Activated CD8-positive, alpha-beta memory T cell treated with anti-CD3 and anti-CD28 coated beads for 36 hours (primary cell): ENCODE measurements at regions not wholly inside any gene's neighbourhood (a gene's known extent, or its start where the extent isn't known, plus 50 kb on each side); places are given as distances from the start of the nearest gene placed in this dataset.

Experiments used
- CTCF ChIA-PET: fragments of 350-600 bp; sonication (Branson Sonifier 250); formaldehyde crosslinking; loops from one replicate; lab custom pipeline; 2021; ENCODE audit warnings: antibody characterized with exemption; lab: Charles Lee
- POLR2A ChIA-PET: fragments of 350-600 bp; sonication (Branson Sonifier 250); formaldehyde crosslinking; loops from one replicate; lab custom pipeline; 2021; ENCODE audit warnings: antibody characterized with exemption; lab: Charles Lee

- ChIA-PET POLR2A (no interaction called here), CTCF (no interaction called here)
These were observed 123.5 kb upstream of the SPDL1 start for GRCh38 chr5:169460123-169460522.

GRCh38 chr5:169458221-169458620, 125.4 kb upstream of the SPDL1 start:
- CTCF ChIA-PET, result no interaction called here

DNA sequence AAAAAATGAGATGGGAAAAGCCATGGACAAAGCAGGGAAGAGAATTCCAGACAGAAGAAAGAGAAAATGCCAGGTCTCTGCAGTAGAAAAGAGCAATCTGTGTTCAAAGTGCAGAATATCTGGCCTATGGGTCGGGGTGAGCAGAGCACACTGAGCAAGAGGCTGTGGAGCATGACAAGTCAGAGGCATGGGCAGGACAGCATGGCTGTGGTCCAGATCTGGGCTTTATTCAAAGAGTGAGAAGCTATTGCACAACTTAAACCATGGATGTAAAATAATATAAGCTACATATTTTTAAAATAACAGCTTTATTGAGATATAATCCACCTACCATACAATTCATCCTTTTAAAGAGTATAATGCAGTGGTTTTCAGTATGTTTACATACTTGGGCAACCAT, 133.1 kb upstream of the SPDL1 start:
- POLR2A ChIA-PET, result no interaction called here
- CTCF ChIA-PET, result no interaction called here

More at GRCh38 chr5:169458221-169458620, 125.4 kb upstream of the SPDL1 start:
- POLR2A ChIA-PET, result no interaction called here

DNA sequence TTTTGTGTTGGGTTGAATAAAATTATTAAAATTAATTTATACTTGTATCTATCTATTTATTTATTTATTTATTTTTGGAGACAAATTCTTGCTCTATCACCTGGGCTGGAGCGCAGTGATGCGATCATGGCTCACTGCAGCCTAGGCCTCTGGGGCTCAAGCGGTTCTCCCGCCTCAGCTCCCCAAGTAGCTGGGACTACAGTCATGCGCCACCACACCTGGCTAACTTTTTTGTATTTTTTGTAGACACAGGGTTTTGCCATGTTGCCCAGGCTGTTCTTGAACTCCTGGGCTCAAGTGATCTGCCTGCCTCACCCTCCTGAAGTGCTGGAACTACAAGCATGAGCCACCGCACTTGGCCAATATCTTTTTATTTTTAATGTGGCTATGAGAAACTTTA, 134.7 kb upstream of the SPDL1 start:
- CTCF ChIA-PET, result no interaction called here
- POLR2A ChIA-PET, result no interaction called here

GRCh38 chr5:169445191-169445590, 138.4 kb upstream of the SPDL1 start:
- CTCF ChIA-PET, result no interaction called here
- POLR2A ChIA-PET, result no interaction called here

DNA sequence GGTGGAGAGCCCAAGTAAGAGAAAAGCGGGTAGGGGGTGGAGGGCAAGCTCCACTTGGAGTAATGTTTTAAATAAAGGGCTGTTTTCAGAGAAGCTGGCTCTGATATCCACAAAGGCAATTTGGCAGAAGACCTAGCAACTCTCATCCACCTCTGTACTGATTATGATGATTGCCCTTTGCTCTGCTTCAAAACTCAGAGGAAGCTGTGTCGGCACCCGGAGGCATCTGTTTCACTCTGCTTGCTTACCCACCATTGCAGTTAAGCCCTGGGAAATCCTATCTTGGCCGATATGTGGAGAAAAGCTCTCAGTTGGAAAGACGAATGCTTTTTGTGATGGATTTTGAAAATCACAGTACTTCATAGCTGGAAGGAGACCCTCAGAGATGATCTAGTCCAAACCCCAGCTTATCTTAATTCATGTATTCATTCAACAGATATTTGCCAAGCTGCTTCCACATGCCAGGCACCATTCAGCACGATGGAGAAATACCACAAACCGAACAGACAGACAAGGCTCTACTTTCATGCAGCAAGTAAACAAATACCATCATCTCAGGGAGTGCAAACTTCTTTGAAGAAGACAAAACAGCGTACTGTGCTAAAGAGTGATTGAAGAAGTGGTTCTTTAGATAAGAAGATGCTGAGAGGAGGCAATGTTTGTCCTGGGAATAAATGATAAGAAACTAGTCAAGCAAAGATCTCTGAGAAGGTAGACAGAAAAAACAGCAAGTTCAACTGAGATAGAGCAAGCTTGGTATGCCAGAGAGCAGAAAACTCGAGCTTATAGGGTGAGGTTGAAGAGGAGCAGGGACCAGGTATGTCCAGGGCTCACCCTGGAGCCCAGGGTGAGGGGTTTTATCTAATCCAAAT, 140.4 kb upstream of the SPDL1 start:
- CTCF ChIA-PET, result no interaction called here

GRCh38 chr5:169442403-169442874, 141.1 kb upstream of the SPDL1 start:
- ChIA-PET POLR2A (no interaction called here), CTCF (no interaction called here)

More for the DNA sequence above, 140.4 kb upstream of the SPDL1 start:
- POLR2A ChIA-PET, result no interaction called here

- POLR2A ChIA-PET, result no interaction called here
- CTCF ChIA-PET, result no interaction called here
These were observed 139.3 kb upstream of the SLIT3 start for GRCh38 chr5:169440107-169440705.

GRCh38 chr5:169439362-169439761, 138.4 kb upstream of the SLIT3 start:
- POLR2A ChIA-PET, result no interaction called here
- CTCF ChIA-PET, result no interaction called here

DNA sequence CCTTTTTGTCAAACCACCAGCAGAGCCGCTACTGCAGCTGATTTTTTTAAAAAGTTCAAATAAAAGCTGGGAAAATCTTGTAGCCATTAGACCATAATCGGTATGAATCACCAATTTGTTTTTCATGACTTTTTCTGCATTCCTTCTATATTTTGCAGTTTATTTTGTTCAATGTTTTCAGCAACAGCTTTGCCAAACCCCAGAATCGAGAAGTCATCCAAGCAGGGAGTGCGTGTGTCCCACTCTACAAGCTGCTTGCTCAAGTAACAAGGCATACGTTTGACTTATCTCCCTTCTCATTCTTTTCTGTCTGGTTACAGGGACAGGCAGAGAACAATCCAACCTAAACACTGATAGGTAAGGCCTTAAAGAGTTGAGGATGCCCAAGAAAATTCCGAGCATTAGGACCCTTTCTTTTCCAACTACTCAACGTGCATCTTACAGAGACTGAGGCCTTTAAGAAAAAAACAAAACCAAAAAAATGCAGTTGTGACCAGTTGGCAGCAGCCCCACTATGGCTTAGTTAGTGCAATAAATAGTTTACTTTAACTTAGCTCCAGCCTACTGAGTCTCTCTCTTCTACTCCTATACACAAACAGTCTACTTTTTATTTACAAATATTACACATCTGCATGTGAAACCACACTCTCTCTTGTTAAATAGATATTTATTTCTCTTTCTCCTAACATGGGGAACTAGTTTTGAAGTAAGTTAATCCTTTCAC, 134.7 kb upstream of the SLIT3 start:
- ChIA-PET CTCF (no interaction called here), POLR2A (no interaction called here)

GRCh38 chr5:169433221-169433651, 132.3 kb upstream of the SLIT3 start:
- ChIA-PET CTCF (no interaction called here), POLR2A (no interaction called here)

DNA sequence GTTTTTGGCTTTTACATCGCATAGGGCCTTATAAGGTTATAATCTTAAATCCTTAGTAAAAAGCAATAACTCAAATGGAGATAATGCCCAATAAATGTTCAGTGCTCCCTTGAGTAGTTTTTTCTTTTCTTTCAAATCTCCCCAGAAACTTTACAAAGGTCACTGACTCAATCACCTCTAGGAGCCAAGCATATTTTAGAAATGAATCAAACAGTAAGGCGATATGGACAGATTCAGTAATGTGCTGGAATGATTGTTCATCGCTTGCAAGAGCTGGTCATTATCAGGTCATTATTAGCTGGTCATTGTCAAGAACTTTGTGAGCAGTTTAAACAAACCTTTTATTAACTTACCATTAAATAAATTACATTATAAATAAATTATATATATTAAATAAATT, 130.4 kb upstream of the SLIT3 start:
- CTCF ChIA-PET, result no interaction called here
- POLR2A ChIA-PET, result no interaction called here

DNA sequence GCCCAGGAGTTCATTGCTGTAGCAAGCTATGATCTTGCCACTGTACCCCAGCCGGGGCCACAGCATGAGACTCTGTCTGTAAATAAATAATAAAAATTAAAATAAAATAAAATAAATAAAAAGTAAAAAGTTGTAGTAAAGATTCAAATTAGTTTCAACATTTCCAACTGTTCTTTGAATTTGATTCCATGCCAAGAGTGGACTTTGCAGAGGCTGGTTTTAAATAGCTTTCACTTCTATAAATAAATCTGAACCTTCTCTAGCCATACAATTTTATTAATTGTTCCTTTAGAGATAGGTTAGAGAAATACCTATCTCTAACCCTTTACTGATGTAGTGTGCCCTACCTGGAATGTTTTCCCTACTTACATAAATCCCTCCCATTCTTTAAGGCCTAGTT, 129.7 kb upstream of the SLIT3 start:
- ChIA-PET POLR2A (no interaction called here), CTCF (no interaction called here)

DNA sequence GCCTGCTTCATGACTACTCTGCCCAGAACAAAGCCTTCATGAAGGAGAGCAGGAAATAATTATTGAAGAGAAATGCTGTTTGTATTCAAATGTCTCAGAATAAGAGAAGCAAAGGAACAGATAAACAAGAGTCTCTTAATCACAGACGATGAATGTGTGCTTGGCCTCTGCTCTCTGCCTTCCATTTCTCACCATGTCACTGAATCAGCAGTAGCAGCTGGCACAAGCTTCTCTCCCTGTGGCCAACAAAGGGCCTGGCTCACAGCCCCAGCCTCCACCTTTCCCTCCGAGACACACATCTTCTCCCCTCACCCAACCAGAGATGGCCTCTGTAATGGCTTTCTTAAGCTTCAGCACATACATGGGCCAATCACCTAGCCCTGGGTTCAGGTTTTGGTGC, 128.1 kb upstream of the SLIT3 start:
- ChIA-PET POLR2A (no interaction called here), CTCF (no interaction called here)

GRCh38 chr5:169426784-169427183, 125.8 kb upstream of the SLIT3 start:
- CTCF ChIA-PET, result no interaction called here
- POLR2A ChIA-PET, result no interaction called here

DNA sequence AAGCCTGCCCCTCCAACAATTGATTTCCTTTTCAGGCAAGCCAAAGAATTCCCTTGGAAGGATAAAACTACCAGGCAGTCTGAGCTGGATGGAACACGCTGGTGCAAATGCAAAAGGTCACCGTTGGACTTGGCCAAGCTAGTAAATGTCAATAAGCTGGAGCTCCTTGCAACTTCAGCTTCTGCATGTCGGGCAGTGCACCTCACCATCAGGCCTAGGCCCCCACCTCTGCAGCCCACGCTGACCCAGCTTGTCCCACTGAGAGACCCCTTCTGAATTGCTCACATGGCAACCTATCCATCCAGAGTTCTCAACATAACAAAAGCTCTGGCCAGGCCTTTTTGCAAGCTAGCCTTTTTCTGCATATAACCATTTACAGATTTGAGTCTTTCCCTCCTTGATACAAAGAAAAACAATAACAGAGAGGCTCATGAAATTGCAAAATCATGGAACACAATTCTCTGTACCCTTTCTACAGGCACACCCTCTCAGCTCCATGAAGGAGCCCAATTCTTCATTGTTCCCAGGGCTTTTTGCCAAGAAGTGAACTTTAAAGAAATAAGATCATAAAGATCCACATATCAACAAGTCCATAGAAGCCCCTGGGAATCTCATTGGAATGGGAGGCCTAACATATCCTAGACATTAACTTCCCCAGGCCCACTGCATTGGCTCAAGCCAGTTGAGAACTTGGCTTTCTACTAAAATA, 123.9 kb upstream of the SLIT3 start:
- ChIA-PET CTCF (no interaction called here), POLR2A (no interaction called here)

- ChIA-PET POLR2A (no interaction called here), CTCF (no interaction called here)
These were observed 123.3 kb upstream of the SLIT3 start for GRCh38 chr5:169424279-169424655.

DNA sequence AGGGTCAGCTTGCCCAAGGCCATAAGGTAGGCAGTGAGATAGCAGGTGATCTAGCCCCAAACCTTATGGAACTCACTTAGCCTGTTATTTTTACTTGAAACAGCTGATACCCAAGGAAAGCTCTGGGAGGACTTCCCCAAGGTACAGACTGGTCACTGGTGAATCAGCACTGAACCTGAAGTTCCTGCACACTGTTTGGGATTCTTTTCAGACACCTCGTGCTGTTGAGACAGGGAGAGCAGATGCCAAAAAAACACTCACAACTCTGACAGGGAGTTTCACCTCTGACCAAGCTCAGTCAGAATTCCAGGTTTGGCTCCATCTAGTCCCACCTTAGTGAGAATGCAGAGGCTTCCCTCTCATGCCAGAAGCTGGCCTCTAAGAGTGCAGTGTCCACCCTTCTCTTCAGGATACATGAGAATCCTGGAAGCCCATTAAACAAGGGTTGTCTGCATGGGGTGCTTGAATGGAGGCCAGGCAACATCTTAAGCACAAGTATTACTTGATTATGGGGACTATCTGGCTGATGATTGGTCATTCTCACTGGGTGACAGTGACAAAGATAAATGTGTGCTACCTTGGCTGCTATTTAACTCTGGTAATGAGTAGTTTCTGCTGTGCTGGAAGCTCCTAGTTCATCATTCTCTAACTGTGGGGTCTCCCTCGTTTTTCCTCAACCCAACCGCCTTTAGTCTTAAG, 122.8 kb upstream of the SLIT3 start:
- ChIA-PET POLR2A (no interaction called here), CTCF (no interaction called here)

- ChIA-PET CTCF (no interaction called here), POLR2A (no interaction called here)
These were observed 121.1 kb upstream of the SLIT3 start for GRCh38 chr5:169422087-169422486.
